HG03039 (cell line): ENCODE measurements at regions not wholly inside any gene's neighbourhood (a gene's known extent, or its start where the extent isn't known, plus 50 kb on each side); places are given as distances from the start of the nearest gene placed in this dataset.
"Not testable (repeated sequence)": the region's sequence is repeated elsewhere in the genome, so short reads cannot be mapped to it uniquely, and the experiment has no call there.

Experiments used
- ATAC-seq: cut with Tn5 transposase; IDR thresholded peaks from one replicate; pipeline ENCODE4 v1.9.1; 2021; ENCODE audit warnings: mild to moderate bottlenecking, moderate library complexity; ENCODE audit not compliant: unreplicated experiment

DNA sequence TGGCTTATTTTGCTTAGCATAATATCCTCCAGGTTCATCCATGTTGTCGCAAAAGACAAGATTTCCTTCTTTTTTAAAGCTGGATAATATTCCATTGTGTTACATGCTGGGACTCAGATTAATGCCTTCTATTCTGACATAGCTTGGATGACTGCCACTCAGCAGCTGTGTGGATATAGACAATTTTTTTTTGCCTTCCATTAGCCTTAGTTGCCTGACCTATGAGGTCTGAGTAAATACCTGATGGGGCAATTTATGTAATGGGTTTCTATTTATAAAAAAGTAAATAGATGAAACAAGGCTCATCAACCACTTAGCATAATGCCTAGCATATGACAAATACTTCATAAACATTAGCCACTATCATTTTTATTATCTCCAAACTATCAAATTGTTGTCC, 515.4 kb downstream of the ZNF674 start:
- no peak for ATAC-seq

GRCh38 chrX:46016296-46016695, 528.9 kb downstream of the ZNF674 start:
- no peak for ATAC-seq

GRCh38 chrX:46015653-46016052, 529.6 kb downstream of the ZNF674 start:
- ATAC-seq = no peak

DNA sequence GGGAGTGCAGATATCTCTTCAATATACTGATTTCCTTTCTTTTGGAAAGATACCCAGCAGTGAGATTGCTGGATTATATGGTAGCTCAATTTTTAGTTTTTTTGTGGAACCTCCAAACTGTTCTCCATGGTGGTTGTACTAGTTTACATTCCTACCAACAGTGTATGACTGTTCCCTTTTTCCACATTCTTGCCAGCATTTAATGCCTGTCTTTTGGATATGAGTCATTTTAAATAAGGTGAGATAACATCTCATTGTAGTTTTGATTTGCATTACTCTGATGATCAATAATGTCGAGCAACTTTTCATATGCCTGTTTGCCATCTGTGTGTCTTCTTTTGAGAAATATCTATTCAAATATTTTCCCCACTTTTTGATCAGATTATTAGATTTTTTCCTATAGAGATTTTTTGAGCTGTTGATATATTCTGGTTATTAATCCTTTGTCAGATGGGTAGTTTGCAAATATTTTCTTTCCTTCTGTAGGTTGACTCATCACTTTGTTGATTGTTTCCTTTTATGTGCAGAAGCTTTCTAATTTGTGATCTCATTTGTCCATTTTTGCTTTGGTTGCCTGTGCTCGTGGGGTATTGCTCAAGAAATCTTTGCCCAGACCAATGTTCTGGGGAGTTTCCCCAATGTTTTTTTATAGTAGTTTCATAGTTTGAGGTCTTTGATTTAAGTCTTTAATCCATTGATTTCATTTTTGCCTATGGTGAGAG, 552.7 kb downstream of the ZNF674 start:
- no peak for ATAC-seq

DNA sequence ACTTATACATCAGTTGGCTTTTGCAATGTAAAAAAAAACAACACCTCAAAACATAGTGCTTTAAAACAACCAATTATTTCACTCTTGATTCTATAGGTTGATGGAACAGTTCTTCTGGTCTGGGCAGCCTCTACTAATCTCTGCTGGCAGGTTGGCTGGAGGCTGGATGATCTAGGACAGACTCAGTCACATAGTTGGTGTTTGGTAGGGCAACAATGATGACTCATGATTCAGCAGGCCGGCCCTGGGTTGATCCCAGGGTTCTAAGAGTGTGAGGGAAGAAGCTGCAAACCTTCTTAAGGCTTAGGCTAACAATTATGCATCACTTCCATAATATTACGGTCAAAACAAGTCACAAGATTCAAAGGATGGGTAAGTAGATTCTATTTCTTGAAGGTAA, 558.2 kb downstream of the ZNF674 start:
- no peak for ATAC-seq

DNA sequence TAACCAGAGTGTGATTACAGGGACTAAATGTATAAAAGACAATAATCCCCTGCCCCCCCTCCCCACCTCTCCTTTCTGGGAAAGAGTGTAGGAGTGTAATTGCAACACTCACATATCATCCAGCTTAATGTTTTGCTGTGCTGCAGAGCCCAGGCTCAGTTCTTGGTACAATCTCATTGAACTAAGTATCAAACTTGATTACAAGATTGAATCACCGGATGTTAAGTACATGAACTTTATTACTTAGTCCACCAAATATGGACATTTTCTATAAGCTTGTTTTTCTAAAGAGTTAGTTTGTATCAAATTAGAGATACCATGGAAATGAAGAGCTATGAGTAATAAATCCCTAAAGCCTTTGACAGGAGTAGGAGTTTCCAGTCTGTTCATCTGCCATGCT, 559.1 kb downstream of the ZNF674 start:
- ATAC-seq = no peak

DNA sequence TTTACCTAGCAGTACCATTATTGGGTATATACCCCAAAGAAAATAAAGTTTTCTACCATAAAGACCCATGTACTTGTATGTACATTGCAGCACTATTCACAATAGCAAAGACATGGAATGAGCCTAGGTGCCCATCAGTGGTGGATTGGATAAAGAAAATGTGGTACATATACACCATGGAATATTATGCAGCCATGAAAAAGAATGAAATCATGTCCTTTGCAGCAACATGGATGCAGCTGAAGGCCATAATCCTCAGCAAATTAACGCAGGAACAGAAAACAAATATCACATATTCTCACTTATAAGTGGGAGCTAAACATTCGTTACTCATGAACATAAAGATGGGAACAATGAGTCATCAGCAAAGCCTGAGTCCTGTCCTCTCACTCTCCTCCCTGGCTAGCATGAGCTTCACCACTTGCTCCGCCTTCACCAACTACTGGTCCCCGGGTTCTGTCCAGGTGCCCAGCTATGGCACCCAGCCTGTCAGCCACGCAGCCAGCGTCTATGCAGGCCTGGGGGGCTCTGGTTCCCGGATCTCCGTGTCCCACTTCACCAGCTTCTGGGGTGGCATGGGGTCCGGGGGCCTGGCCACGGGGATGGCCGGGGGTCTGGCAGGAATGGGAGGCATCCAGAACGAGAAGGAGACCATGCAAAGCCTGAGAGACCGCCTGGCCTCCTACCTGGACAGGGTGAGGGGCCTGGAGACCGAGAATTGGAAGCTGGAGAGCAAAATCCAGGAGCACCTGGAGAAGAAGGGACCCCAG, 562.1 kb downstream of the ZNF674 start:
- ATAC-seq = not testable (repeated sequence)

GRCh38 chrX:45980726-45981125, 564.5 kb downstream of the ZNF674 start:
- ATAC-seq = no peak

GRCh38 chrX:45975633-45976032, 569.6 kb downstream of the ZNF674 start:
- no peak for ATAC-seq

- ATAC-seq = no peak
Measured at GRCh38 chrX:45972636-45973035, 572.6 kb downstream of the ZNF674 start.

GRCh38 chrX:45959567-45959966, 585.7 kb downstream of the ZNF674 start:
- no peak for ATAC-seq

GRCh38 chrX:45956191-45956870, 588.9 kb downstream of the ZNF674 start:
- ATAC-seq = no peak

GRCh38 chrX:45955661-45956060, 589.6 kb downstream of the ZNF674 start:
- no peak for ATAC-seq

GRCh38 chrX:45954026-45954425, 591.2 kb downstream of the ZNF674 start:
- ATAC-seq = no peak

DNA sequence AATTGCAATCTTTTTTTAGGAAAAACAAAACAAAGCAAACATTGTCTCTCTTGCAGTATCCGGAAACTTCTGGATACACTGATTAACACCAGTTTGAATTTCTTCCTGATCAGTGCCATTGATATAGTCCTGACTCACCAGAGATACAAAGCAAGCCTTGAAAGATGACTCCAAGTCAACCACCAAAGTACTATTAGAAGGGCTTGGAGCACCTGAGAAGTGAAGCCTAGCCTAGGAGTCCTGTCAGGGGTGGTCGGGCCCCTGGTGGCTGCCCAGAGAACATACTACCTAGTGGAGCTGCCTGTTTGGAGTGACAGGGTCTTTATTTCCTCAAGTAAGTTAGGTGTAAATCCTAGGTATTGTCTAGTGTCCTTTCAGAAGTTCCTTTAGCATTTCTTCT, 593.2 kb downstream of the ZNF674 start:
- no peak for ATAC-seq

- ATAC-seq = no peak
Measured at GRCh38 chrX:45935408-45935807, 609.8 kb downstream of the ZNF674 start.

DNA sequence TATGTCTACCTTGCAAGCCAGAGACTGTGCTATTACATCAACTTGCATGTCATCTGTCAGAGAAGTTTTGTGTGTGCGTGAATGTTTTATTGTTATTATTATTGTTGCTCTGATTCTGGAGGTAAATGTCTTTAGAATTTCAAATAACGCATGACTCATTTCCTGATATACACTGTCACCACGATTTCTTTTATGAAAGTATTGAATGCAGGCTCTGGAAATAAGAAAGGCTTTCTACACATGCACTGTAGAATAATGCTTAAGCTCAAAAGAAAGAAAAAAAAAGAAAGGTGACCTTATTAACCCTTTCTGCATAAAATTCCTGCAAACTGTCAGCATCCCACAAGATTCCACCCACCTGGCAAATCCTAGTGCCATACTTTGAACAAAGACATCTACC, 632.9 kb downstream of the ZNF674 start:
- no peak for ATAC-seq

- ATAC-seq = no peak
Measured at GRCh38 chrX:45907786-45908185, 637.4 kb downstream of the ZNF674 start.

GRCh38 chrX:45903781-45904201, 641.4 kb downstream of the ZNF674 start:
- ATAC-seq = no peak

DNA sequence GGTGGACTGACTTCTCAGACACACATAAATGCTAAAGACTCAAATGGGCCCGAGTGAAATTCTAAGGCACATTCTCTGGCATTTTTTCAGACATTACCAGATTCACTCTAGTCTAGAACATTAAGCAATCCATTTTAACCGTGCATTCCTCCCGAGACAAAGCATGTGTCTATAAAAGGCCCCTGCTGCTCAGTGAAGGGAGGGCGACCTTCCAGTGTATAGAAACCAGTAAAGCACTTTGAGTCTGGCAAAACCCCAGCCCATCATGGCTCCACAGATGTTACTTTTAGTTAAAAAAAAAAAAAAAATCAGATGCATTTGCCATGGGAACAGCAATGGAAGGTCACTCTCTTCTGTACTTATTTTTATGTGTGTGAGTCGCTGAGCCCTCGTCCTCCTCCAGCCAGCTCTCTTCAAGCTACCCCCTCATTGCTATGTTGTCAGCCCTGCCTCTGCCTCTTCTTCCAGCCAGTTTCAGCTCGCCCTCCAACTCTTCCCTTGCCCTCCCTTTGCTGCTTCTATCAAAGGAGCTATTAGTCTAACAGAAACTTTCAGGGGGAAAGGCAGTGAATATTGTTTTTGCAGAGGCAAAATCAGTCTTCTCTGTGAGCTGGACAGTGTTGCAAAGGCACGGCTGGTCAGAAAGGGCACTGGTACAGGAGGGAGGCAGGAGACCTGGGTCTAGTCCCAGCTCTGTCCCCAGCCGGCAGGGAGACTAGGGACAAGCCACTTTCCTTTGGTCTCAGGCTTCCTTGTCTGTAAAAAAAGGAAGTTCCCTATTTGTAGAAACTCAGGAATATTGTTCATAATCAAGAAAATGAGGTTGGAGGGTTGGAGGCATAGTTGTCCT, 644.2 kb downstream of the ZNF674 start:
- ATAC-seq = no peak
